GM12874 (cell line): ENCODE measurements at regions not wholly inside any gene's neighbourhood (a gene's known extent, or its start where the extent isn't known, plus 50 kb on each side); places are given as distances from the start of the nearest gene placed in this dataset.

ENCODE experiments used
- TF ChIP-seq, protein P1 (sequence below): IDR thresholded peaks from 2 replicates; pipeline ENCODE4 v1.5.1; 2011; ENCODE audit warnings: low read depth, mild to moderate bottlenecking, control low read depth, low read length, moderate library complexity; ENCODE audit not compliant: insufficient read depth

DNA sequence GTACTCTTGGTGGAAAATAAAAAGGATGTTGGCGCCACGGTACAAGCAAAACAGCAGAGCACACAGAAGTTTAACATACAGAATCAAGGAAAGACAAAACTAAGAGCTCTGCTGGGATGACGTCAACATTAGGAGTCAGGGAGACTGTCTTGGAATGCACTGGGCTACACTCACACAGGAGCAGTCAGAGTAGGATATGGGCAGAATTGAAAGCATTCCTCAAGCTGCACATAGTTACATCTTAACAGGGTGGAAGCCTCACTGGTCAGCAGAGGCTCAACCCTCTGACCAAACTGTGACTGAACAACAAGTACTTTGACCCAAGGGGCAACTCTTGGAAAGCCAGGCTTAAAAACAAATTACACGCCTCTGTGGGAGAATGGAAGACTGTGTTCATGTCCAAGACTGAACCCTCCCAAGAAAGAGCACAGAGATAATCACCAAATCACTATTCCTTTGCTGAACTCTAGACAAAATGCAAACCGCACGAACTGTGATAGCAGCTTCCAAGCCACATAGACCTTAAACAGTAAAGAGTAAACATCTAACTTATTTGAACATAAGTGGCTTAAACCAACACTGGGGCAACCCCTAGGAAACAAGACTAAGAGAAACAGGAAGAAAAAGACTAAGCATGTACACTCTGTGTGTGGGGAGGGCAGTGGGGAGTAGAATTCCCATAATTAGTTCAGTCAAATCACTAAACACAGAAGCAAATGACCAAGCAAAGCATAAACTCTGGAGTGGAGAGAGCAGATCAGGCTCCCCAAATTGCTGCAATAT is 772.7 kb downstream of the PRELID2 start:
- TF ChIP-seq, protein P1, sequence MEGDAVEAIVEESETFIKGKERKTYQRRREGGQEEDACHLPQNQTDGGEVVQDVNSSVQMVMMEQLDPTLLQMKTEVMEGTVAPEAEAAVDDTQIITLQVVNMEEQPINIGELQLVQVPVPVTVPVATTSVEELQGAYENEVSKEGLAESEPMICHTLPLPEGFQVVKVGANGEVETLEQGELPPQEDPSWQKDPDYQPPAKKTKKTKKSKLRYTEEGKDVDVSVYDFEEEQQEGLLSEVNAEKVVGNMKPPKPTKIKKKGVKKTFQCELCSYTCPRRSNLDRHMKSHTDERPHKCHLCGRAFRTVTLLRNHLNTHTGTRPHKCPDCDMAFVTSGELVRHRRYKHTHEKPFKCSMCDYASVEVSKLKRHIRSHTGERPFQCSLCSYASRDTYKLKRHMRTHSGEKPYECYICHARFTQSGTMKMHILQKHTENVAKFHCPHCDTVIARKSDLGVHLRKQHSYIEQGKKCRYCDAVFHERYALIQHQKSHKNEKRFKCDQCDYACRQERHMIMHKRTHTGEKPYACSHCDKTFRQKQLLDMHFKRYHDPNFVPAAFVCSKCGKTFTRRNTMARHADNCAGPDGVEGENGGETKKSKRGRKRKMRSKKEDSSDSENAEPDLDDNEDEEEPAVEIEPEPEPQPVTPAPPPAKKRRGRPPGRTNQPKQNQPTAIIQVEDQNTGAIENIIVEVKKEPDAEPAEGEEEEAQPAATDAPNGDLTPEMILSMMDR, result no peak

DNA sequence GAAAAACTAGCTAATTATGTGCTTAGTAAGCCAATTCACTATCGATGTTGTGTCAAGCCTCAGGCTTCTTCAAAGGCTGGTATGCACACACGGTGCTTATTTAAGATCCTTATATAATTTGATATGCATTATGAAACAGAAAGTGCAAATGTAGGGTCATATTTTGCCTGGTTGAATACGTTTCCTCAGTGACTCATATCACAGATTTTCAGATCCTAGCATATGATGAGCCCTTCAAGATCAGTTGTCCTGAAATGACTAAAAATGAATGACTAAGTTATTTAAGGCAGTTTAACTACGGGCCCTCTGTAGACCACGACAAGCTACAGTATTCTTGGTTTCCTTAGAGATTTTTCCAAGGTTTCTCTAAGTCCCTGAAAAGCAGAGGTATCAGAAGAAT is 778.3 kb downstream of the PRELID2 start:
- TF ChIP-seq, protein P1, result no peak

DNA sequence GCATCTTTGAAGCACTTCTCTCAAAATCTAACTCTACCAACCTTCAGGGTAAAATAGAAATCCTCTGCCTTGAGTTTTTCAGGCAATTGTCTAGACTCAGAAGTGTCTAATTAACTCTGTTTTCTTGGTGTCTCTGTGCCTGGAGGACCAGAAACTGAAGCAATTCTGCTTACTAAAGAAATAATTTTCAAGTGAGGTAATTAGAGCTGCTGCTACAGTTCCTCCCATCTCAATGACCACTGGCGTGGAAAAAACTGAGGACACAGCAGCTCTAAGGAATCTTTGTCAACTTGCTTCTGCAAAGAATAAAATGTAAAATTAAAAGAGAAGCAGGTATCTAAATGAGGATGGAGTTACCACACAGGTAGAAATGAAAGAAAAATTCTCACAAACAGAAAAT is 785.0 kb downstream of the PRELID2 start:
- TF ChIP-seq, protein P1, result no peak

DNA sequence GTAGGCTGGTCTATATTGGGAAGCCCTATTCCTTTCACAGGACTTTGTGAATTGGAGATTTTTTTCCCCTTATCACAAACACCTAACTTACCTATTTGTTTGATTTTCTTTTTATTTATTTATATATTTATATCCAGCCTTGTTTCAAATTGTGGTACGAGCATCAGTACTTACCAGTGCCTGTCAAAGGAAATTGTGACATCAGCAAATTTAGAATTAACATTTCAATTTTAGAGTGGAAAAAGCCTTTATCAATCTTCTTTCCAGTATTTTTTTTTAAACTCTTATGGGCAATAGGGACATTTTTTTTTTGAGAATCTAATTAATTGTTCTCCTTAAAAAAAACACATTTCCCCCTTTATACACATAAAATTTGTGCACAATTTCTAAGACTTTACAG is 790.2 kb downstream of the PRELID2 start:
- TF ChIP-seq, protein P1, result no peak

DNA sequence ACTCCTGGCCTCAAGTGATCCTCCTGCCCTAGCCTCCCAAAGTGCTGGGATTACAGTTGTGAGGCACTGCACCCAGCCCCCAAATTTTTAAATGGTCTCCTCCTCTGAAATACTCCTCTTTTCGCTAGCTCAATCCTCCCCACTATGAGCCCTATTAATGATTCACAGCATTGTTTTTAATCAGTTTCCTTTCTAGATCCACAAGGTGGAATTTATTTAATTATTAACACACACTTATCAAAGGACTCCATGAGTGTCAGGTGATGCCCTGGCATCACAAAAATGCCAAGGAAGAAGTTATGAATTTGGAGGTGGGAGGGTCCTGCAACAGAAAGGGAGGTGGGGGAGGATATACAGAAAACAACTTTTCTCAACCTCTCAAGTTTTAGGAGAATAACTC is 806.5 kb downstream of the PRELID2 start:
- TF ChIP-seq, protein P1, result no peak

DNA sequence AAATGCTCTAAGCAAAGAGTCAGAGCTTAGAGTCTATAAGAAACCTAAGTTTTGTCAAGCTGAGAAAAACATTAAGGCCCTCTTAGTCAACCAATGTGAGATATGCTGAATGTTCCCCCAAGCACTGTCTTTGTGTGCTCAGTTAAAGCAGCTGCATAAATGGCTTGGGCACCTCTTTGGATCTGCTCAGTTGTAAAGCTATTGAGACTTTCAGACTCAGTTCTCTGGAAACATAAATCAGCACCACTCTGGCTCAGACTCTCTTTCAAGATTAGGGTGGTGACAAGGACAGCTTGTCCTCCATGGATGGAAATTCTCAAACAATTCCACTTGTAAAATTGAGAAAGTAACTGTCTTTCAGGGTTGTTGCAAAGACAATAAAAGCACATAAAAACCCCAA is 807.9 kb downstream of the PRELID2 start:
- TF ChIP-seq, protein P1, result no peak

DNA sequence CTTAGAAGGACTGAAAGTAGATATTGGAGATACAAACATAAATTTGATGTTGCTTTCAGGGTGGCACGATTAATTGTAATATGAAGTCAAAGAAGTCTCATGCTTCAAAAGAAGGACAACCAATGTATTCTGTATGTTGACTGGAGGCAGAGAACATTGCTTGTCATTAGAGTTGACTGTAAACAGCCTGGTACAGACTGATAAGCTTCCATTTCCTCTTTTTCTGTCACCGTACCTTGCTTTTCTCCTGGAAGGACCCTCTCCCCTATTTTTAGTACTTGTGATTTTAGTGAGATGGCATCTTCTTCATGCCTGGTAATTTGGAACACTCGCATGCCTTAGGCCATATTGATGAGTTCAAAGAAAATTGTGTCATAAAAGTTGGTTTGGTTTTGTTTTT is 809.4 kb downstream of the PRELID2 start:
- TF ChIP-seq, protein P1, result no peak
